Liver (tissue), 3 donors: ENCODE measurements at regions not wholly inside any gene's neighbourhood (a gene's known extent, or its start where the extent isn't known, plus 50 kb on each side); places are given as distances from the start of the nearest gene placed in this dataset.

Experiments used
- CTCF ChIP-seq: fragments of 150-350 bp; IDR thresholded peaks from 2 replicates; pipeline ENCODE4 v1.5.1; 2017; ENCODE audit warnings: improper control_type of control experiment, low read depth, low read length; ENCODE audit not compliant: missing input control
- EGR1 ChIP-seq, 2 donors: IDR thresholded peaks; 2 replicates each; pipeline ENCODE4 v1.6.1; 2016 to 2018; ENCODE audit warnings: antibody characterized with exemption in 2 of 2, low read depth in 2 of 2
- FOXA2 ChIP-seq: IDR thresholded peaks from 2 replicates; pipeline ENCODE4 v1.6.1; 2016; ENCODE audit warnings: antibody characterized with exemption
- GABPA ChIP-seq, 2 donors: IDR thresholded peaks in 1 of 2; conservative IDR thresholded peaks in 1 of 2; 2 replicates each; pipeline ENCODE4 v1.6.1; 2016; ENCODE audit warnings: antibody characterized with exemption in 2 of 2, mild to moderate bottlenecking in 1 of 2, moderate library complexity in 1 of 2
- HNF4G ChIP-seq: IDR thresholded peaks from 2 replicates; pipeline ENCODE4 v1.6.1; 2016; ENCODE audit warnings: antibody characterized with exemption
- MAX ChIP-seq: IDR thresholded peaks from 2 replicates; pipeline ENCODE4 v1.6.1; 2016; ENCODE audit warnings: antibody characterized with exemption
- RXRA ChIP-seq, 2 donors: IDR thresholded peaks; 2 replicates each; pipeline ENCODE4 v1.6.1; 2017 to 2018; ENCODE audit warnings: antibody characterized with exemption in 2 of 2, mild to moderate bottlenecking in 1 of 2
- TAF1 ChIP-seq: conservative IDR thresholded peaks from 2 replicates; pipeline ENCODE4 v1.6.1; 2016; ENCODE audit warnings: antibody characterized with exemption, mild to moderate bottlenecking
- donor health status: healthy.
- donor health status: healthy.

- no peak for TF ChIP-seq MAX
- TF ChIP-seq CTCF = no peak
- TF ChIP-seq FOXA2 = no peak
- no peak for TF ChIP-seq GABPA (IDR thresholded peaks at IDR 0.05 in 1 of 2, conservative IDR thresholded peaks at IDR 0.05 in 1 of 2)
- TF ChIP-seq TAF1 = no peak
- TF ChIP-seq EGR1 (IDR thresholded peaks at IDR 0.05; ENCODE audit: low read depth in 2 of 2) = no peak
- TF ChIP-seq RXRA (IDR thresholded peaks at IDR 0.05) = no peak
- no peak for TF ChIP-seq HNF4G
Observed at GRCh38 chr6:164640956-164641355, 668.4 kb downstream of the C6orf118 start.
